ENCODE measurements at regions not wholly inside any gene's neighbourhood (a gene's known extent, or its start where the extent isn't known, plus 50 kb on each side); places are given as distances from the start of the nearest gene placed in this dataset.

- Histone ChIP-seq H3K4me3 (ENCODE audit: insufficient read depth, low read length) (no peak overlapping the region), H3K79me2 (ENCODE audit: insufficient read depth, low read length) (no peaks in the 10 kb centered on the region), H3K4me1 (ENCODE audit: insufficient read depth, low read length) (no peaks in the 10 kb centered on the region), H3K4me2 (ENCODE audit: insufficient read depth, low read length) (no peak overlapping the region), H3K9me3 (ENCODE audit: low read depth, low read length) (no peaks in the 10 kb centered on the region), H2AFZ (ENCODE audit: low read length) (no peak overlapping the region), H3K27ac (ENCODE audit: low read depth, low read length) (no peak overlapping the region), H3K27me3 (ENCODE audit: insufficient read depth, low read length) (no peaks in the 10 kb centered on the region), H4K20me1 (ENCODE audit: insufficient read depth, low read length) (no peaks in the 10 kb centered on the region), H3K36me3 (ENCODE audit: insufficient read depth, low read length) (no peaks in the 10 kb centered on the region)
- DNase-seq (ENCODE audit: insufficient read length, low spot score, missing footprints), result no peak
- no peak for TF ChIP-seq CTCF (IDR thresholded peaks at IDR 0.05; ENCODE audit: extremely low read depth, low read depth, low read length)
Observed at GRCh38 chr16:17548825-17549224, 78.1 kb upstream of the XYLT1 start.

GRCh38 chr16:17544785-17545184 is 74.0 kb upstream of the XYLT1 start:
- H3K9me3 ChIP-seq (ENCODE audit: low read depth, low read length), result no peaks in the 10 kb centered on the region
- peak; percentile 26 for TF ChIP-seq CTCF (IDR thresholded peaks at IDR 0.05; ENCODE audit: extremely low read depth, low read depth, low read length)
- H3K36me3 ChIP-seq (ENCODE audit: insufficient read depth, low read length), result no peaks in the 10 kb centered on the region
- no peak overlapping the region for H3K4me3 ChIP-seq (ENCODE audit: insufficient read depth, low read length)
- peaks cover 3% of the 10 kb centered on the region for H3K27me3 ChIP-seq (ENCODE audit: insufficient read depth, low read length)
- no peak overlapping the region for H3K4me2 ChIP-seq (ENCODE audit: insufficient read depth, low read length)
- H3K79me2 ChIP-seq (ENCODE audit: insufficient read depth, low read length), result no peaks in the 10 kb centered on the region
- DNase-seq (ENCODE audit: insufficient read length, low spot score, missing footprints), result no peak
- H3K4me1 ChIP-seq (ENCODE audit: insufficient read depth, low read length), result no peaks in the 10 kb centered on the region
- H2AFZ ChIP-seq (ENCODE audit: low read length), result no peak overlapping the region
- no peak overlapping the region for H3K27ac ChIP-seq (ENCODE audit: low read depth, low read length)
- no peaks in the 10 kb centered on the region for H4K20me1 ChIP-seq (ENCODE audit: insufficient read depth, low read length)

- no peak for TF ChIP-seq CTCF (IDR thresholded peaks at IDR 0.05; ENCODE audit: extremely low read depth, low read depth, low read length)
- no peaks in the 10 kb centered on the region for H3K9me3 ChIP-seq (ENCODE audit: low read depth, low read length)
- H3K4me3 ChIP-seq (ENCODE audit: insufficient read depth, low read length), result no peak overlapping the region
- no peak overlapping the region for H3K27ac ChIP-seq (ENCODE audit: low read depth, low read length)
- no peaks in the 10 kb centered on the region for H3K79me2 ChIP-seq (ENCODE audit: insufficient read depth, low read length)
- peaks cover 3% of the 10 kb centered on the region for H3K27me3 ChIP-seq (ENCODE audit: insufficient read depth, low read length)
- H3K36me3 ChIP-seq (ENCODE audit: insufficient read depth, low read length), result no peaks in the 10 kb centered on the region
- no peak for DNase-seq (ENCODE audit: insufficient read length, low spot score, missing footprints)
- H3K4me1 ChIP-seq (ENCODE audit: insufficient read depth, low read length), result no peaks in the 10 kb centered on the region
- H3K4me2 ChIP-seq (ENCODE audit: insufficient read depth, low read length), result no peak overlapping the region
- no peak overlapping the region for H2AFZ ChIP-seq (ENCODE audit: low read length)
- no peaks in the 10 kb centered on the region for H4K20me1 ChIP-seq (ENCODE audit: insufficient read depth, low read length)
Observed at GRCh38 chr16:17544304-17544703, 73.5 kb upstream of the XYLT1 start.

- Histone ChIP-seq H3K4me1 (ENCODE audit: insufficient read depth, low read length) (no peaks in the 10 kb centered on the region), H3K4me3 (ENCODE audit: insufficient read depth, low read length) (no peak overlapping the region), H2AFZ (ENCODE audit: low read length) (no peak overlapping the region), H3K36me3 (ENCODE audit: insufficient read depth, low read length) (no peaks in the 10 kb centered on the region), H3K27ac (ENCODE audit: low read depth, low read length) (no peak overlapping the region), H4K20me1 (ENCODE audit: insufficient read depth, low read length) (no peaks in the 10 kb centered on the region), H3K4me2 (ENCODE audit: insufficient read depth, low read length) (no peak overlapping the region), H3K27me3 (ENCODE audit: insufficient read depth, low read length) (peaks cover 3% of the 10 kb centered on the region), H3K79me2 (ENCODE audit: insufficient read depth, low read length) (no peaks in the 10 kb centered on the region), H3K9me3 (ENCODE audit: low read depth, low read length) (no peaks in the 10 kb centered on the region)
- no peak for TF ChIP-seq CTCF (IDR thresholded peaks at IDR 0.05; ENCODE audit: extremely low read depth, low read depth, low read length)
- DNase-seq (ENCODE audit: insufficient read length, low spot score, missing footprints), result no peak
Observed at GRCh38 chr16:17543073-17543472, 72.3 kb upstream of the XYLT1 start.

Measured in osteoblast (primary cell).